Gastroesophageal sphincter (tissue), 4 donors: ENCODE measurements at regions not wholly inside any gene's neighbourhood (a gene's known extent, or its start where the extent isn't known, plus 50 kb on each side); places are given as distances from the start of the nearest gene placed in this dataset.

Source experiments
- ATAC-seq: fragments of 150-250 bp; one replicate; pipeline ENCODE4 v1.9.1; 2016; ENCODE audit warnings: mild to moderate bottlenecking, moderate library complexity
- H3K27ac ChIP-seq, 4 donors: fragments of 200-600 bp; sonication (generic) in 3 of 4; 1 replicate in 3 of 4; 2 replicates in 1 of 4; pipeline ENCODE4 v1.5.1; 2016 to 2019
- H3K27me3 ChIP-seq: fragments of 200-600 bp; sonication (generic); one replicate; pipeline ENCODE4 v1.5.1; 2019
- H3K36me3 ChIP-seq, 2 donors: fragments of 200-600 bp; sonication (generic); one replicate each; pipeline ENCODE4 v1.5.1; 2019; ENCODE audit warnings: control low read depth in 1 of 2
- H3K4me1 ChIP-seq, 3 donors: fragments of 200-600 bp; sonication (generic); 1 replicate in 2 of 3; 2 replicates in 1 of 3; pipeline ENCODE4 v1.5.1; 2016 to 2019; ENCODE audit warnings: control low read depth in 2 of 3
- H3K4me3 ChIP-seq, 2 donors: fragments of 200-600 bp; sonication (generic); one replicate each; pipeline ENCODE4 v1.5.1; 2019; ENCODE audit warnings: mild to moderate bottlenecking in 1 of 2, moderate library complexity in 1 of 2
- H3K9me3 ChIP-seq, 3 donors: fragments of 200-600 bp; sonication (generic); one replicate each; pipeline ENCODE4 v1.5.1; 2017 to 2019; ENCODE audit warnings: control low read depth in 2 of 3
- EP300 ChIP-seq: sonication (generic); formaldehyde crosslinking; IDR thresholded peaks from one replicate; pipeline ENCODE4 v1.6.1; 2017; ENCODE audit warnings: antibody characterized with exemption, mild to moderate bottlenecking
- POLR2A ChIP-seq, 2 donors: fragments of 450-650 bp; IDR thresholded peaks; one replicate each; pipeline ENCODE4 v1.6.1; 2017; ENCODE audit warnings: antibody characterized with exemption in 2 of 2, mild to moderate bottlenecking in 2 of 2, moderate library complexity in 1 of 2
- POLR2AphosphoS5 ChIP-seq: sonication (generic); formaldehyde crosslinking; IDR thresholded peaks from one replicate; pipeline ENCODE4 v1.6.1; 2017; ENCODE audit warnings: antibody characterized with exemption
- WGBS, 2 donors: methylation state at CpG; one replicate each; pipeline ENCODE4 v1.1.5; 2018; ENCODE audit warnings: low coverage in 1 of 2; 5-methylcytosine and 5-hydroxymethylcytosine counted together
- TF ChIP-seq, protein P1 (sequence below), 4 experiments: fragments of 200-600 bp in 2 of 4; fragments of 450-650 bp in 2 of 4; sonication (generic) in 1 of 4; IDR thresholded peaks; one replicate each; pipeline ENCODE4 v1.5.1; 2017 to 2019; ENCODE audit warnings: antibody characterized with exemption in 4 of 4, mild to moderate bottlenecking in 2 of 4, moderate library complexity in 2 of 4

DNA sequence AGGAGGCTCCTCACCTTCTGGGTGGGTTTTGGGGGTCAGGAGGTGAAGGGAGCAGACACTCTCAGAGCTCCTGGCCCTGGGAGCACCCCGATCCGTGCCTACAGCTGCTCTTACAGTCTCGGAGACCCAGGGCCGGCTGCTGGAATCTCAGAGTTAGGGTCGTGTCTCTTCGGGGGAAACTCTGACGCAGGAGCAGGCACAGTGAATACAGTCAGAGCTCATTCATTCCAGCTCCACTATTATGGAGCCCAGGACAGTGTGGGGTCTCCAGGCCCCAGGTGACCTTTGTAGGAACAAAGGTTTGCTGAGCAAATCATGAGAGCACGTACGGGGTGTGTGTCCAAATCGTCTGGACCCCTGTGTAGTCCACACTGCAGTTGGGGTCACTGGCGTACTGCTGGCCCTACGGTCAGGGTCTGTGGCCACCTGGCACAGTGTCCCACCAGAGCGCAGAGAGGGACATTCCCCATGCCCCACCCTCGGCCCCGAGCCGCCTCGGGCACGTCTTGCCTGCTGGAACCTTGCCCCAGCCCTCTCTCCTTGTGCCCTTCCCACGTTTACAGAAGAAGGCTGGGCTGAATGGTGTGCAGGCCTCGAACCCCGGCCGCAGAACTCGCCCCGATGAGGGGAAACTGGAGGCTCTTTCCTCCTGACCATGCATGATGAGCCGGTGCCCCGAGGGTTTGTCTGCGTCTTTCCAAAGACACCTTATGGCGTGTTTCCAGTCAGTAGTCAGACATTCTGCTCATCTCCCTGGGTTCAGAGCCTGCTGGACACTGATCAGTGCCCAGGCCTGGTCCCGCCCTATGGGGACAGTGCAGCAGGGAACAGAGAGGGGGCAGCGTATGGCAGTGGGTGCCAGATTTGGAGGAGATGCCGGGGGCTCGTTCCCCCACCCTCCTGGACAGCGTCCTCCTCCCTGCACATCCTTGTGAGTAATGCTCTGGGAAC lies 1166.6 kb downstream of the BRD1 start:
- H3K4me1 ChIP-seq = no peaks in the 10 kb centered on the region
- WGBS, 2 donors = 39% methylated on average over 6 of the region's 33 CpGs; no CpG with 5 or more reads in 1 of the 2 donors
- peaks cover 33% of the 10 kb centered on the region for H3K27me3 ChIP-seq
- no peak overlapping the region for H3K27ac ChIP-seq
- H3K4me3 ChIP-seq = no peak overlapping the region
- TF ChIP-seq EP300 (no peak), POLR2AphosphoS5 (no peak), POLR2A (IDR thresholded peaks at IDR 0.05) (no peak)
- TF ChIP-seq, protein P1, sequence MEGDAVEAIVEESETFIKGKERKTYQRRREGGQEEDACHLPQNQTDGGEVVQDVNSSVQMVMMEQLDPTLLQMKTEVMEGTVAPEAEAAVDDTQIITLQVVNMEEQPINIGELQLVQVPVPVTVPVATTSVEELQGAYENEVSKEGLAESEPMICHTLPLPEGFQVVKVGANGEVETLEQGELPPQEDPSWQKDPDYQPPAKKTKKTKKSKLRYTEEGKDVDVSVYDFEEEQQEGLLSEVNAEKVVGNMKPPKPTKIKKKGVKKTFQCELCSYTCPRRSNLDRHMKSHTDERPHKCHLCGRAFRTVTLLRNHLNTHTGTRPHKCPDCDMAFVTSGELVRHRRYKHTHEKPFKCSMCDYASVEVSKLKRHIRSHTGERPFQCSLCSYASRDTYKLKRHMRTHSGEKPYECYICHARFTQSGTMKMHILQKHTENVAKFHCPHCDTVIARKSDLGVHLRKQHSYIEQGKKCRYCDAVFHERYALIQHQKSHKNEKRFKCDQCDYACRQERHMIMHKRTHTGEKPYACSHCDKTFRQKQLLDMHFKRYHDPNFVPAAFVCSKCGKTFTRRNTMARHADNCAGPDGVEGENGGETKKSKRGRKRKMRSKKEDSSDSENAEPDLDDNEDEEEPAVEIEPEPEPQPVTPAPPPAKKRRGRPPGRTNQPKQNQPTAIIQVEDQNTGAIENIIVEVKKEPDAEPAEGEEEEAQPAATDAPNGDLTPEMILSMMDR (IDR thresholded peaks at IDR 0.05) = no peak
- ATAC-seq = no peak
- H3K9me3 ChIP-seq = peaks cover 0 to 30% (median 0%) of the 10 kb centered on the region in 3 donors
- H3K36me3 ChIP-seq = no peaks in the 10 kb centered on the region

DNA sequence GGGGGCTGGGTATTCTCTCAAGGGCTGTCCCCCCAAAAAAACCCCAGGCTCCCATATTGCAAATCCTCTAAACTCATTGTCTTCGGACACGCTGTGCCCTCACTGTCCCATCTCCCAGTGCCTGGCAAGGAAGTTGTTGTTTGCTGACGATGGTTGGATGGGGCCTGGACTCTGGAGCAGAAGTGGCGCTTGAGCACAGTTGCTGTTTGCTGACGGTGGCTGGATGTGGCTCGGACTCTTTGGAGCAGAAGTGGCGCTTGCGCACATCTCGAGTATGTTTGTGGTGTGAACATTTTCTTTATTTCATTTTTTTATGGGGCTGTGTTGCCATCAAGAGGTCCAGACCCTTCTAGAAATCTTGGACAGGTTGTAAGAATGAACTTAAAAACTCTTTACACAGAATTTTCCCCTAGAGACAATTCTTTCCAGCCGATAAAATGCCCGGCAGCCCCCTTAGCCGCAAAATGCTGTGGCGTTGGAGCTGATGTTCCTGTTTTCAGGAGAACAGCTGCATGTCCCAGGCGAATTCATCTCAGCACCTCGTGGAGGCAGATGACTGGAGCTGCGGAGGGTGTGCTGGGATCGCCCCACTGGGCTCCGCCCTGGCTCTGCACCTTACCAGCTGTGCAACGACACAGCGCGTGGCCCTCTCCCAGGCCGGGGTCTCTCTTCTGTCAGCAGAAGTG lies 1167.4 kb downstream of the BRD1 start:
- no peak for ATAC-seq
- peaks cover 33% of the 10 kb centered on the region for H3K27me3 ChIP-seq
- TF ChIP-seq POLR2A (IDR thresholded peaks at IDR 0.05) = no peak
- TF ChIP-seq EP300 = no peak
- TF ChIP-seq POLR2AphosphoS5 = no peak
- TF ChIP-seq, protein P1 (IDR thresholded peaks at IDR 0.05) = no peak
- H3K9me3 ChIP-seq = peaks cover 0 to 34% (median 0%) of the 10 kb centered on the region in 3 donors
- WGBS, 2 donors = 69% methylated on average over 12 of the region's 22 CpGs; no CpG with 5 or more reads in 1 of the 2 donors
- no peak overlapping the region for H3K4me3 ChIP-seq
- no peaks in the 10 kb centered on the region for H3K36me3 ChIP-seq
- H3K27ac ChIP-seq = no peak overlapping the region
- H3K4me1 ChIP-seq = no peaks in the 10 kb centered on the region

DNA sequence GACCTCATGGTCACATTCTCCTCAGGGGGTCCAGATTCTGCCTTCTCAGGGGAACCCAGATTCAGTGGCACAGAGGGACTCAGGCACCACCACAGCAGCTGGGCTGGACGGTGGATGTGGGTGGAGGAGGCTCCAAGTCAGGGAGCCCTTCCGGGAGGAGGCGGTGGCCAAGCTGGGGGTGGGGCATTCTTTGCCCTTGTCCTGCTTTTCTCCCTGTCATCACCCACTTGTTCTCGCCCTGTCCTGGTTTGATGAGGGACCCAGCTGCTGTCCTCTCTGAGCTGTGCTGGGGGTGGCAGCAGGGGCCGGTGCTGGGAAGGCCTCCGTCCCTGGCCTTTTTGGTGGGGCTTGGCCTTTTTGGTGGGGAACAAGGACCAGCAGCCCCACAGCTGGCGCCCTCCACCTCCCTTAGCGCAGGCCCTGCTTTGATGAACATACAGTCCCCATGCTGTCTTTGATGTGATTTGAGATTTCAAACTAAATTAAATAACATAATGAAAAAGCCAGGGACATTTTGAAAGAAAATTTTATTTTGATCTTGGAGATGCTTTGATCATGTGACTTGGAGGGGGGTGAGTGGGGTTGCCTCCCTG lies 1168.2 kb downstream of the BRD1 start:
- H3K9me3 ChIP-seq = peaks cover 0 to 34% (median 0%) of the 10 kb centered on the region in 3 donors
- no peak overlapping the region for H3K27ac ChIP-seq
- H3K4me1 ChIP-seq = no peaks in the 10 kb centered on the region
- peaks cover 33% of the 10 kb centered on the region for H3K27me3 ChIP-seq
- no peak overlapping the region for H3K4me3 ChIP-seq
- TF ChIP-seq, protein P1 (IDR thresholded peaks at IDR 0.05) = no peak
- TF ChIP-seq POLR2A (IDR thresholded peaks at IDR 0.05) (no peak), EP300 (no peak), POLR2AphosphoS5 (no peak)
- WGBS, 2 donors = 93% methylated on average over 3 of the region's 8 CpGs; no CpG with 5 or more reads in 1 of the 2 donors
- no peaks in the 10 kb centered on the region for H3K36me3 ChIP-seq
- ATAC-seq = no peak

DNA sequence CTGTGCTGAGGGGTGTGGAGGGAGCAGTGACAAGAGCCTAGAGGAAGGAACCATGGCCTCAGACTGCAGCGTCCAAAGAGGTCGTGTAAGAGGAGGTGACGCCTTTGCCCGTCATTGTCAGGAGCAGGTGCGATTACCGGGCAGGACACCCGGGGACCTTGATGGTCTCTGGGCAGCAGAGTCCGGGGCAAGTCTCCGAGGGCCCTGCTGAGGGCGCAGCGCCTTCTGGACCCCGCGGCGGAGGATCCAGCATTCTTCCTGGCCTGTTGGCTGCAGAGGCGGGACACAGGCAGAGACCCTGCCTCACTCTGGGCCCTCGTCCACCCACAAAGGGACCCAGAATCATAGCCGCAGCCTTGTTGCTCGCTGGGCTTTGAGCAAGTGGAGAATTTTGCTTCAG lies 1168.8 kb downstream of the BRD1 start:
- H3K9me3 ChIP-seq = peaks cover 0 to 27% (median 0%) of the 10 kb centered on the region in 3 donors
- TF ChIP-seq, protein P1 (IDR thresholded peaks at IDR 0.05) = no peak
- no peak for TF ChIP-seq POLR2A (IDR thresholded peaks at IDR 0.05)
- TF ChIP-seq POLR2AphosphoS5 = no peak
- TF ChIP-seq EP300 = no peak
- no peaks in the 10 kb centered on the region for H3K4me1 ChIP-seq
- H3K27ac ChIP-seq = no peak overlapping the region
- no peaks in the 10 kb centered on the region for H3K36me3 ChIP-seq
- peaks cover 33% of the 10 kb centered on the region for H3K27me3 ChIP-seq
- no peak overlapping the region for H3K4me3 ChIP-seq
- WGBS, 2 donors = 70% methylated on average over 4 of the region's 18 CpGs; no CpG with 5 or more reads in 1 of the 2 donors
- ATAC-seq = no peak
